ENCODE measurements at regions not wholly inside any gene's neighbourhood (a gene's known extent, or its start where the extent isn't known, plus 50 kb on each side); places are given as distances from the start of the nearest gene placed in this dataset.
A peak's percentile ranks its signal among the peaks of the same experiment; 100 is the strongest.

- no peak for DNase-seq
Observed at GRCh38 chr2:64222351-64222750, 78.1 kb upstream of the PELI1 start.

GRCh38 chr2:64223055-64223454 lies 78.8 kb upstream of the PELI1 start:
- DNase-seq, result no peak

- DNase-seq, result peak; percentile 37
Observed at GRCh38 chr2:64225491-64225890, 81.3 kb upstream of the PELI1 start.

- no peak for DNase-seq
Observed at GRCh38 chr2:64226611-64227010, 82.4 kb upstream of the PELI1 start.

GRCh38 chr2:64227603-64228125 lies 83.4 kb upstream of the PELI1 start:
- no peak for DNase-seq

- peak; percentile 61 for DNase-seq
Observed at GRCh38 chr2:64228126-64228678, 84.0 kb upstream of the PELI1 start.

DNA sequence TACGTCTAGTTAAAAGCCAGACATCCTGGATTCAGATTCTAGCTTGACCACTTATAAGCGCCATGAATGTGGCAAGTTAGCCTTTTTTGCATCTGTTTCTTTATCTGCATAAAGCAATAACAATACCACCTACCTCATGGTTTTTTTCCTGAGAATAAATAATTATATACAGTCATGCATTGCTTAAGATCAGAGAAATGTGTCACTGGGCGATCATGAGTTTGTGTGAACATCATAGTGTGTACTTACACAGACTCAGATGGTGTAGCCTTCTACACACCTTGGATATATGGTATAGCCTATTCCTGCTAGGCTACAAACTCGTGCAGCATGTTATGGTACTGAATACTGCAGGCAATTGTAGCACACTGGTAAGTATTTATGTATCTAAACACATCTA lies 84.7 kb upstream of the PELI1 start:
- DNase-seq, result no peak

- DNase-seq, result no peak
Observed at GRCh38 chr2:64230540-64230939, 86.3 kb upstream of the PELI1 start.

DNA sequence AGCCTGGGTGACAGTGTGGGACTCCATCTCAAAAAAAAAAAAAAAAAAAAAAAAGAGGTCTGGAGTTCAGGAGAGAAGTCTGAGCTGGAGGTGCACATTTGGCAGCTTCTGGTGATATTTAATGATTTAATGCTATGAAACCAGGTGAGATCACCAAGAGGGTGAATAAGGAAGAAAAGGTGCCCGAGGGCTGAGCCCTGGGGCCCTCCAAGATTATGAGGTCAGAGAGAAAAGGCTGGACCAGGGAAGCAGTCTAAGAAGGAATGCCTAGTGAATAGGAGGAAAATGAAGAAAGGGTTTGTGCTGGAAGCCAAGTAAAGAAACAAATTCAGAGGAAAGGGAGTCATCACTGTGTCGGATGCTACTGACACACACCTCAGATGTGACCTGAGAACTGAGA lies 88.0 kb upstream of the PELI1 start:
- no peak for DNase-seq

GRCh38 chr2:64233376-64233922 lies 89.2 kb upstream of the PELI1 start:
- DNase-seq, result no peak

- DNase-seq, result no peak
Observed at GRCh38 chr2:64234150-64234549, 89.9 kb upstream of the PELI1 start.

DNA sequence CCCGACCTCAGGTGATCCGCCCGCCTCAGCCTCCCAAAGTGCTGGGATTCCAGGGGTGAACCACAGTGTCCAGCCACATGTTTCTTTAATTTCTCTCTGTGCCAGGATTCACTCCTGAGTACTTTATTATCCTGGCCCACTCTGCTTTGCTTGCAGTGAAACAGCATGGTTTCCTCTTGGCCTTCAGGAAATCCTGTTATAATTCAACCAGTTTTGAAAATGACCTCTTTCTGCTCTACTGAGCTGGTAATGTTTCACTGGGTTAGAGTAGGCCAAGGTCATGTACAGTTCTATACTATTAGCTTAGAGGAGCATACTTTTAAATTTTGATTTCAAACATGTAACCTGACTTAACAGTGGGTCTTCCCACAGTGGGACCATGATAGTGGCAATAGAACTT lies 90.6 kb upstream of the PELI1 start:
- DNase-seq, result no peak

- no peak for DNase-seq
Observed at GRCh38 chr2:64237266-64237665, 93.0 kb upstream of the PELI1 start.

- no peak for DNase-seq
Observed at GRCh38 chr2:64238799-64239198, 94.6 kb upstream of the PELI1 start.

GRCh38 chr2:64243081-64244036 lies 99.1 kb upstream of the PELI1 start:
- DNase-seq, result no peak

GRCh38 chr2:64244037-64244416 lies 99.8 kb upstream of the PELI1 start:
- no peak for DNase-seq

DNA sequence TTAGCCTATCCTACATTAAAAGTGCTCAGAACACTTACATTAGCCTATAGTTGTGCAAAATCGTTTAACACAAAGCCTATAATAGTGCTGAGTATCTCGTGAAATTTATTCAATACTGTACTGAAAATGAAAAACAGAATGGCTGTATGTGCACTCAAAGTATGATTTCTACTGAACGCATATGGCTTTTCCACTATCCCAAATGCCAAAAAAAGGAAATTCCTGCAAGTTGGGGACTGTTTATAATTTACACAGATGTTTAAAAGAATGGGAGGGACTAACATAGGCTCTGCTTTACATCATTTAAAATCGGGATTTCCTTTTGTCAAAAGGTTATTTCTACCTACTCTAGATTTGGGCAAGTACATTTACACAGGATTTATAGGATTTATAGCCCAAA lies 101.4 kb upstream of the PELI1 start:
- DNase-seq, result no peak

- no peak for DNase-seq
Observed at GRCh38 chr2:64246962-64247361, 102.7 kb upstream of the PELI1 start.

DNA sequence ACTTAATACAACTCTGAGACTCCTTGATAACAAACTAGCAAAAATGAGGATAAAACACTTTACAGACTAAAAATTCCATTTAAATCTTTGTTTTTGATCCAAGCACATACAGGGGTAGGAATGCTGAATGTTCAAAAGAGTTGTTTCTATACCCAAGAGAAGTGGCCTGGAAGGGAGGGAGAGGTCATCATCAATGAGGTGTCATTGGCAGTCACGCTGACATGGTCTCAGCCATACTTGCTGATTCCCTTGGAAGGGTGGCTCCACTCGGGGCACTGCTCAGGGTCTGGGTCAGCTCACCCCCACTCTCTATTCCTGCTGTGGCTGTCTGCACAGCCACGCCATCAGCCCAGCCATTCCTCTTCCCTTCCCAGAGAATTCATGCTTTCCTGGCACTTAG lies 105.2 kb upstream of the PELI1 start:
- DNase-seq, result no peak

GRCh38 chr2:64250063-64250462 lies 105.8 kb upstream of the PELI1 start:
- DNase-seq, result no peak

DNA sequence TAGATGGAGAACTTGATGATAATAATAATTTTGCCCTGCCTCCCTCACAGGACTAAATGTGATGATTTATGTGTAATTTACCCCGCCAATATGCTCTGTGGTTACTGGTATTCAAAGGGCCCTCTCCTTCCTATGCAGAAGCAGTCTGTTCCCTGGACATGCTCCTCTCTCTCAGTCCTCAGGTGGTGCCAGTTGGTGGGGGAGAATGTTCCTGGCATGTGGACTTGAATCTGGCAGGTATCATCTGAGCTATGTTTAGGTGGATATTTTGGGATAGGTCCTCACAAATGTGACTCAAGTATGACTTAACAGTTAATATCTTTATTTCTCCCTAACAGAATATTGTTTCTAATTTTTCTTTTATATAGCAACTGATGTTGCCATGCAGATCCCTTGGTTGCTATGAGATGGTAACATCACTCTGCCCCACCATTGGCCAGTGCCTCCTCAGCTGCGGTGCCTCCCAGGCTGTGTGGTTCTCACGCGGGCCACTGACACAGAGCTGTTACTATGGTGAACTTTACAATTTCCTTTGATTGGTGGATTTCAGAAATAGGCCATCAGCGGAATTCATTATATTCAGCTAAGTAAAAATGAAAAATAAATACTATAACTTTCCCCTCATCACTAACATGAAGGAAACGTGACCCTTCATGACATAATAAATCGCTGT lies 106.7 kb upstream of the PELI1 start:
- DNase-seq, result no peak

- no peak for DNase-seq
Observed at GRCh38 chr2:64251497-64252250, 107.5 kb upstream of the PELI1 start.

Data from stimulated activated CD4-positive, alpha-beta T cell treated with anti-CD3 and anti-CD28 coated beads, Interleukin-1b, Interleukin-23, amount 100 ng/mL, for 48 hours (primary cell).